ENCODE measurements at regions not wholly inside any gene's neighbourhood (a gene's known extent, or its start where the extent isn't known, plus 50 kb on each side); places are given as distances from the start of the nearest gene placed in this dataset.

- Histone ChIP-seq H3K9me3 (ENCODE audit: control insufficient read depth, insufficient read depth, low read length) (peaks cover 11% of the 10 kb centered on the region), H2BK5ac (ENCODE audit: low read depth, low read length, poor library complexity, severe bottlenecking) (no peak overlapping the region), H3K23ac (ENCODE audit: low read depth, low read length) (no peak overlapping the region), H2AFZ (replicated peaks; ENCODE audit: low read length, poor library complexity) (no peak overlapping the region), H2AK9ac (replicated peaks; ENCODE audit: low read depth, low read length, poor library complexity) (no peak overlapping the region), H4K91ac (ENCODE audit: insufficient read depth, low read depth, low read length) (no peak overlapping the region), H3K36me3 (ENCODE audit: control insufficient read depth, insufficient read depth, low read length) (no peaks in the 10 kb centered on the region), H2BK15ac (ENCODE audit: low read depth, low read length) (no peak overlapping the region), H4K8ac (ENCODE audit: low read depth in 2 of 2, low read length in 2 of 2) (no peak overlapping the region), H3K4me3 (ENCODE audit: insufficient read depth, low read depth, low read length) (no peak overlapping the region), H3K18ac (ENCODE audit: low read depth, low read length) (no peak overlapping the region), H3K4me1 (ENCODE audit: control insufficient read depth, insufficient read depth, low read length) (no peaks in the 10 kb centered on the region), H3K27me3 (ENCODE audit: control insufficient read depth, insufficient read depth, low read length) (no peaks in the 10 kb centered on the region), H2AK5ac (ENCODE audit: low read depth, low read length) (no peak overlapping the region), H3K14ac (replicated peaks; ENCODE audit: low read depth, low read length) (no peak overlapping the region), H2BK20ac (ENCODE audit: low read depth, low read length) (no peak overlapping the region), H3K4ac (ENCODE audit: low read depth, low read length) (no peak overlapping the region), H3K9me1 (ENCODE audit: insufficient read depth, low read length) (no peaks in the 10 kb centered on the region), H3K9ac (ENCODE audit: low read depth, low read length) (no peak overlapping the region), H4K20me1 (ENCODE audit: insufficient read depth, low read length) (no peaks in the 10 kb centered on the region), H3K79me1 (ENCODE audit: low read depth in 1 of 2, low read length in 2 of 2) (no peaks in the 10 kb centered on the region), H3K56ac (ENCODE audit: extremely low read depth, insufficient read depth, low read length) (no peak overlapping the region), H4K5ac (ENCODE audit: low read depth, low read length) (no peak overlapping the region), H2BK120ac (ENCODE audit: low read depth, low read length) (no peak overlapping the region), H3K27ac (ENCODE audit: insufficient read depth, low read length) (no peak overlapping the region), H3K4me2 (ENCODE audit: low read depth, low read length) (no peak overlapping the region)
- no CpG with 5 or more reads among the region's 2 CpGs for WGBS, 2 experiments (ENCODE audit: extremely low coverage in 2 of 2, insufficient read length in 1 of 2)
- DNase-seq = no peak
- TF ChIP-seq SMC3 (IDR thresholded peaks at IDR 0.05; ENCODE audit: low read depth, low read length) (no peak), BHLHE40 (IDR thresholded peaks at IDR 0.05; ENCODE audit: low read depth, low read length) (no peak), RCOR1 (IDR thresholded peaks at IDR 0.05; ENCODE audit: insufficient replicate concordance, low read length) (no peak)
- dilution Hi-C loops (cut with HindIII; ENCODE audit: low sequenced_read_pairs, unreplicated experiment) = no loop called here
- in situ Hi-C loops (cut with MboI; ENCODE audit: low sequenced_read_pairs) = no loop called here
- CTCF ChIA-PET = no interaction called here
- POLR2A ChIA-PET (ENCODE audit: unreplicated experiment) = no interaction called here
- BruUV-seq (replicated peaks) = no TSS peak
- intact Hi-C loops (cut with micrococcal nuclease) = no loop called here
- no peak for ATAC-seq (ENCODE audit: low read depth)
These were observed 808.9 kb downstream of the STPG2 start for GRCh38 chr4:97334348-97334747.
